B cell (primary cell): ENCODE measurements at regions not wholly inside any gene's neighbourhood (a gene's known extent, or its start where the extent isn't known, plus 50 kb on each side); places are given as distances from the start of the nearest gene placed in this dataset.

Source experiments
- ATAC-seq: fragments of 200-7000 bp; cut with Tn5 transposase; one replicate; pipeline ENCODE4 v1.10.0; 2021; ENCODE audit warnings: low read depth, mild to moderate bottlenecking, moderate number of reproducible peaks, moderate library complexity
- CTCF ChIA-PET: fragments of 350-600 bp; sonication (Branson Sonifier 250); formaldehyde crosslinking; loops from one replicate; lab custom pipeline; 2021; ENCODE audit warnings: antibody characterized with exemption, inconsistent platforms; lab: Charles Lee
- POLR2A ChIA-PET: fragments of 350-600 bp; sonication (Branson Sonifier 250); formaldehyde crosslinking; loops from one replicate; lab custom pipeline; 2021; ENCODE audit warnings: antibody characterized with exemption; lab: Charles Lee
- DNase-seq: peaks from one replicate; pipeline ENCODE4 v3.0.0; 2013
- H2AFZ ChIP-seq: 2 replicates; pipeline ENCODE4 v1.6.1; 2012; ENCODE audit warnings: mild to moderate bottlenecking, low read depth, low read length; ENCODE audit not compliant: insufficient read depth, poor library complexity, severe bottlenecking
- H3K27ac ChIP-seq, 2 donors: 1 replicate in 1 of 2; 2 replicates in 1 of 2; pipeline ENCODE4 v1.5.1; 2012 to 2013; ENCODE audit warnings: low read length in 2 of 2, mild to moderate bottlenecking in 2 of 2, moderate library complexity in 1 of 2
- H3K27me3 ChIP-seq, 4 experiments: fragments of 200-600 bp in 1 of 4; sonication (generic) in 1 of 4; replicated peaks in 1 of 4; 1 replicate in 2 of 4; 2 replicates in 2 of 4; pipeline versions ENCODE4 v1.6.1 to v1.7.0; 2013 to 2016; ENCODE audit warnings: low read length in 3 of 4, mild to moderate bottlenecking in 2 of 4, mixed read lengths in 1 of 4, moderate library complexity in 1 of 4; ENCODE audit not compliant: insufficient read depth in 4 of 4, control insufficient read depth in 3 of 4; ENCODE audit errors: control extremely low read depth in 1 of 4
- H3K36me3 ChIP-seq, 2 experiments: replicated peaks in 1 of 2; 1 replicate in 1 of 2; 2 replicates in 1 of 2; pipeline versions ENCODE4 v1.6.1 to v1.7.1; 2013; ENCODE audit warnings: low read length in 1 of 2; ENCODE audit not compliant: insufficient read depth in 2 of 2, control insufficient read depth in 1 of 2; ENCODE audit errors: control extremely low read depth in 1 of 2, extremely low read depth in 1 of 2
- H3K4me1 ChIP-seq, 2 donors: fragments of 200-600 bp in 1 of 2; sonication (generic) in 1 of 2; 1 replicate in 1 of 2; 2 replicates in 1 of 2; pipeline versions ENCODE4 v1.5.1 to v1.6.1; 2013 to 2017; ENCODE audit warnings: low read length in 2 of 2; ENCODE audit not compliant: control insufficient read depth in 2 of 2, insufficient read depth in 2 of 2
- H3K4me2 ChIP-seq: replicated peaks from 2 replicates; pipeline ENCODE3; 2012; ENCODE audit warnings: mild to moderate bottlenecking, low read depth, low read length; ENCODE audit not compliant: poor library complexity, severe bottlenecking
- H3K4me3 ChIP-seq, 5 experiments: fragments of 200-600 bp in 1 of 5; sonication (generic) in 1 of 5; 1 replicate in 3 of 5; 2 replicates in 2 of 5; pipeline versions ENCODE4 v1.5.1 to v1.7.0; 2011 to 2016; ENCODE audit warnings: low read length in 4 of 5, mild to moderate bottlenecking in 4 of 5, low read depth in 2 of 5, control low read depth in 1 of 5, moderate library complexity in 1 of 5; ENCODE audit not compliant: insufficient read depth in 1 of 5; ENCODE audit errors: control extremely low read depth in 1 of 5, extremely low read depth in 1 of 5
- H3K79me2 ChIP-seq: fragments of 200-600 bp; sonication (generic); one replicate; pipeline ENCODE4 v1.6.0; 2016; ENCODE audit warnings: low read length; ENCODE audit not compliant: control insufficient read depth, insufficient read depth
- H3K9ac ChIP-seq: fragments of 200-600 bp; sonication (generic); 2 replicates; pipeline ENCODE4 v1.6.1; 2017; ENCODE audit warnings: mild to moderate bottlenecking, low read length, moderate library complexity
- H3K9me3 ChIP-seq, 3 donors: one replicate each; pipeline versions ENCODE4 v1.6.1 to v1.7.1; 2013; ENCODE audit warnings: low read length in 2 of 3; ENCODE audit not compliant: control insufficient read depth in 2 of 3, insufficient read depth in 1 of 3; ENCODE audit errors: control extremely low read depth in 1 of 3
- H4K20me1 ChIP-seq: 2 replicates; pipeline ENCODE4 v1.6.0; 2012; ENCODE audit warnings: mild to moderate bottlenecking, low read length; ENCODE audit not compliant: insufficient read depth, control insufficient read depth, poor library complexity, severe bottlenecking
- H3K27ac Mint-ChIP-seq: one replicate; pipeline ENCODE4 v1.8.0; 2021; ENCODE audit warnings: mixed read lengths
- H3K27me3 Mint-ChIP-seq: one replicate; pipeline ENCODE4 v1.8.0; 2021; ENCODE audit warnings: mixed read lengths
- H3K4me1 Mint-ChIP-seq: one replicate; pipeline ENCODE4 v1.8.0; 2021; ENCODE audit warnings: mixed read lengths
- H3K4me3 Mint-ChIP-seq: one replicate; pipeline ENCODE4 v1.8.0; 2021; ENCODE audit warnings: mixed read lengths
- H3K9me3 Mint-ChIP-seq: one replicate; pipeline ENCODE4 v1.8.0; 2022; ENCODE audit warnings: mixed read lengths; ENCODE audit not compliant: insufficient read depth
- EZH2 ChIP-seq: IDR thresholded peaks from 2 replicates; pipeline ENCODE4 v1.6.1; 2012; ENCODE audit warnings: borderline replicate concordance, low read depth, mild to moderate bottlenecking, moderate library complexity, low read length; ENCODE audit not compliant: insufficient read depth, poor library complexity, severe bottlenecking
- WGBS: methylation state at CpG from one replicate; pipeline ENCODE4 v1.1.5; 2013; ENCODE audit warnings: missing lambda C conversion rate; ENCODE audit not compliant: insufficient coverage; 5-methylcytosine and 5-hydroxymethylcytosine counted together
- intact Hi-C: fragments of 100-400 bp; cut with micrococcal nuclease; formaldehyde crosslinking; loops from one replicate; pipeline ENCODE4 v1.10.0; 2022
- TF ChIP-seq, protein P1 (sequence below): fragments of 200-600 bp; IDR thresholded peaks from one replicate; pipeline ENCODE4 v1.8.0; 2022; ENCODE audit warnings: antibody characterized with exemption, mild to moderate bottlenecking

DNA sequence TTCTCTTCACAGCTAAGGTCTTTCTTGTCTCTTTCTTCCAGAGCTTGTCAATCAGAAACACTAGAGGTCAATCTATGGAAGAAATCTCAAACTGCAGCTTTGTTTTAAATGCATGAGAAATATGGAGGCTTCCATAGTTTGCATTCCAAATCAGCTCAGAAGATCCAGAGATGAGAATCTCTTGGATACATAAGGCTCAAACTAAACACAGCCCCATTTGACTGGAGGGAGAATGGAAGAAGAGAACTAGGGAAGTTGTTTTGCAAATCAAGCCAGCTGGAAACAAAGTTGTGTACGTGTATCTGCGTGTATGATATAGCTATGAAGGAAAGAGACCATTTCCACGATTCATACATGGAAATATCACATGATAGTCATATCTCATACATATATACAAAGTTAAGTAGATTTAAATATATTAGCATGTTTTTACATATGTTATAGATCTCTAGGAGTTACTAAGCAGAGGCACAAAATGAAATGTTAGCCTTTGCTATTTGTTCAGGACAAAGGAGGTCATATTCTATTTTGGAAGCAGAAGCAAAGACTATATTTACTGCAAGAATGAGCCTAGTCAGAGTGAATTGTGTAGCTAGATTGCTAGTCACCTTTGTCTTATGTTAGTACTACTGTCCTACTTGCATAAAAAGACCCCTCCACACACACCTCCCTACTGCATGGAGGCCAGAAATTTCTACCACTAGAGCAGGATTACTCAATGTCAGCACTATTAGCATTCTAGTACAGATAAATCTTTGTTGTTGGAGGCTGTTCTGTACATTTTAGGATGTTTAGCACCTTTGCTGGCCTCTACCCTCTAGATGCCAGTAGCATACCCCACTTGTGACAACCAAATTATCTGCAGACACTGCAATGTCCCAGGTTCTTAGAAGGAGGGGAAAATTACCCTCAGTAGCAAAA lies 303.5 kb upstream of the CHAC2 start:
- H3K4me3 Mint-ChIP-seq = no peak overlapping the region
- no peak for DNase-seq
- peaks cover 2% of the 10 kb centered on the region for H3K27me3 Mint-ChIP-seq
- H3K27ac ChIP-seq = no peak overlapping the region
- no peaks in the 10 kb centered on the region for H3K9me3 ChIP-seq
- H3K4me3 ChIP-seq = no peak overlapping the region
- intact Hi-C loops = no loop called here
- POLR2A ChIA-PET = no interaction called here
- CTCF ChIA-PET = no interaction called here
- no peak overlapping the region for H3K27ac Mint-ChIP-seq
- WGBS = no CpG with 5 or more reads among the region's 3 CpGs
- H3K9me3 Mint-ChIP-seq = no peaks in the 10 kb centered on the region
- no peaks in the 10 kb centered on the region for H3K4me1 Mint-ChIP-seq
- no peaks in the 10 kb centered on the region for H4K20me1 ChIP-seq
- no peak overlapping the region for H3K9ac ChIP-seq
- H3K27me3 ChIP-seq = no peaks in the 10 kb centered on the region
- H3K4me1 ChIP-seq = no peaks in the 10 kb centered on the region
- H2AFZ ChIP-seq = no peak overlapping the region
- no peaks in the 10 kb centered on the region for H3K79me2 ChIP-seq
- TF ChIP-seq, protein P1, sequence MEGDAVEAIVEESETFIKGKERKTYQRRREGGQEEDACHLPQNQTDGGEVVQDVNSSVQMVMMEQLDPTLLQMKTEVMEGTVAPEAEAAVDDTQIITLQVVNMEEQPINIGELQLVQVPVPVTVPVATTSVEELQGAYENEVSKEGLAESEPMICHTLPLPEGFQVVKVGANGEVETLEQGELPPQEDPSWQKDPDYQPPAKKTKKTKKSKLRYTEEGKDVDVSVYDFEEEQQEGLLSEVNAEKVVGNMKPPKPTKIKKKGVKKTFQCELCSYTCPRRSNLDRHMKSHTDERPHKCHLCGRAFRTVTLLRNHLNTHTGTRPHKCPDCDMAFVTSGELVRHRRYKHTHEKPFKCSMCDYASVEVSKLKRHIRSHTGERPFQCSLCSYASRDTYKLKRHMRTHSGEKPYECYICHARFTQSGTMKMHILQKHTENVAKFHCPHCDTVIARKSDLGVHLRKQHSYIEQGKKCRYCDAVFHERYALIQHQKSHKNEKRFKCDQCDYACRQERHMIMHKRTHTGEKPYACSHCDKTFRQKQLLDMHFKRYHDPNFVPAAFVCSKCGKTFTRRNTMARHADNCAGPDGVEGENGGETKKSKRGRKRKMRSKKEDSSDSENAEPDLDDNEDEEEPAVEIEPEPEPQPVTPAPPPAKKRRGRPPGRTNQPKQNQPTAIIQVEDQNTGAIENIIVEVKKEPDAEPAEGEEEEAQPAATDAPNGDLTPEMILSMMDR = no peak
- no peak for TF ChIP-seq EZH2
- ATAC-seq = no peak
- no peaks in the 10 kb centered on the region for H3K36me3 ChIP-seq
- H3K4me2 ChIP-seq = no peak overlapping the region

DNA sequence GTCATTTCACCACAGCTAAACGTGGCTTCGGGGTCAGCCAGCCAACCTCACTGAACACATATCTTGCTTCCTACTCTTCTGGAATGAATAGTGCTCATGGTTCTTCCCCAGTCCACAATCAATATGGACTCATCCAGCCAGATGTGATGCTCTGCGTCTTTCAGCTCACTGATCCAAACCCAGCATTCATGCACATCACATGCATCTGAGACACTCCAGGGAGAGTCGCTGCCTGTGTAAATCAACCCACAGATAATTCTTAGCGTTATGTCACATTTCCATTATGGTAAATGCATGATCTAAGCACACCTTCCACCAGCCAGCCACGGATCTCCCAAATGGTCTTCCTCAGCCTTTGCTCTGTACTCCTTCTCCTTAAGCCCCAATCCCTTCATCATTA lies 306.7 kb upstream of the CHAC2 start:
- no peaks in the 10 kb centered on the region for H3K36me3 ChIP-seq
- no peaks in the 10 kb centered on the region for H3K79me2 ChIP-seq
- no peaks in the 10 kb centered on the region for H3K9me3 ChIP-seq
- ChIA-PET POLR2A (no interaction called here), CTCF (no interaction called here)
- no peaks in the 10 kb centered on the region for H3K4me1 ChIP-seq
- DNase-seq (no peak), ATAC-seq (no peak)
- Mint-ChIP-seq H3K27ac (no peak overlapping the region), H3K4me1 (no peaks in the 10 kb centered on the region), H3K4me3 (no peak overlapping the region), H3K9me3 (no peaks in the 10 kb centered on the region), H3K27me3 (peaks cover 2% of the 10 kb centered on the region)
- no peaks in the 10 kb centered on the region for H3K27me3 ChIP-seq
- TF ChIP-seq EZH2 = no peak
- TF ChIP-seq, protein P1 = no peak
- no peak overlapping the region for H3K4me3 ChIP-seq
- intact Hi-C loops = no loop called here
- no peaks in the 10 kb centered on the region for H4K20me1 ChIP-seq
- H3K9ac ChIP-seq = no peak overlapping the region
- 93% methylated on average over 6 of the region's 6 CpGs for WGBS
- no peak overlapping the region for H3K4me2 ChIP-seq
- no peak overlapping the region for H2AFZ ChIP-seq
- no peak overlapping the region for H3K27ac ChIP-seq
